ENCODE measurements at regions not wholly inside any gene's neighbourhood (a gene's known extent, or its start where the extent isn't known, plus 50 kb on each side); places are given as distances from the start of the nearest gene placed in this dataset.

GRCh38 chr4:109355835-109356234, 53.4 kb upstream of the COL25A1 start:
- no peak for TF ChIP-seq POLR2A (IDR thresholded peaks at IDR 0.05)
- TF ChIP-seq CTCF (IDR thresholded peaks at IDR 0.05) = no peak
- no peak for TF ChIP-seq POLR2AphosphoS5 (IDR thresholded peaks at IDR 0.05)
